Kidney (tissue), 13 donors: ENCODE measurements at regions not wholly inside any gene's neighbourhood (a gene's known extent, or its start where the extent isn't known, plus 50 kb on each side); places are given as distances from the start of the nearest gene placed in this dataset.

ENCODE experiments used
- DNase-seq, 5 donors: peaks; one replicate each; pipeline ENCODE4 v3.0.0-alpha.2; 2013 to 2020
- FAIRE-seq: peaks from 2 replicates; lab custom pipeline; 2012; peaks lifted over from hg19 to GRCh38; lab: Jason Lieb, UNC
- H3K27ac ChIP-seq, 2 donors: one replicate each; pipeline ENCODE4 v1.7.0; 2013; ENCODE audit warnings: low read depth in 2 of 2, low read length in 2 of 2, inconsistent platforms in 1 of 2
- H3K27me3 ChIP-seq: one replicate; pipeline ENCODE4 v1.7.1; 2013; ENCODE audit warnings: low read length, inconsistent platforms; ENCODE audit not compliant: control insufficient read depth, insufficient read depth
- H3K36me3 ChIP-seq, 3 donors: one replicate each; pipeline versions ENCODE4 v1.7.0 to v1.7.1; 2013; ENCODE audit warnings: low read length in 3 of 3, control low read depth in 1 of 3, inconsistent platforms in 1 of 3; ENCODE audit not compliant: insufficient read depth in 3 of 3, control insufficient read depth in 2 of 3
- H3K4me1 ChIP-seq, 3 donors: one replicate each; pipeline versions ENCODE4 v1.7.0 to v1.7.1; 2013; ENCODE audit warnings: low read length in 3 of 3, inconsistent platforms in 1 of 3, low read depth in 1 of 3; ENCODE audit not compliant: control insufficient read depth in 2 of 3, insufficient read depth in 2 of 3
- H3K4me3 ChIP-seq, 3 donors: one replicate each; pipeline versions ENCODE4 v1.7.0 to v1.8.1; 2013; ENCODE audit warnings: low read length in 3 of 3, control low read depth in 1 of 3, inconsistent platforms in 1 of 3
- H3K9ac ChIP-seq, 3 donors: one replicate each; pipeline versions ENCODE4 v1.7.0 to v1.7.1; 2013; ENCODE audit warnings: low read length in 3 of 3, control low read depth in 1 of 3, inconsistent platforms in 1 of 3
- H3K9me3 ChIP-seq, 3 donors: one replicate each; pipeline versions ENCODE4 v1.7.0 to v1.7.1; 2013; ENCODE audit warnings: low read length in 3 of 3, control low read depth in 1 of 3, inconsistent platforms in 1 of 3; ENCODE audit not compliant: control insufficient read depth in 2 of 3, insufficient read depth in 1 of 3
- intact Hi-C: fragments of 100-400 bp; cut with DNase I; formaldehyde crosslinking; loops from one replicate; pipeline ENCODE4 v1.11.1; 2022
- TF ChIP-seq, protein P1 (sequence below): IDR thresholded peaks from 3 replicates; pipeline ENCODE4 v1.5.1; 2012; ENCODE audit warnings: mild to moderate bottlenecking, moderate library complexity, borderline replicate concordance; ENCODE audit not compliant: insufficient read depth; ENCODE audit errors: extremely low read depth
- donor health status: control.
- donor health status: control.
- donor health status: control.
- donor health status: control.
- donor health status: control.
- donor health status: DM: yes; HTN: yes; CAD: no.
- donor health status: Normal renal cell carcinoma (clear cell type).

- Histone ChIP-seq H3K36me3 (no peaks in the 10 kb centered on the region), H3K27ac (no peak overlapping the region), H3K4me1 (no peaks in the 10 kb centered on the region), H3K4me3 (no peak overlapping the region), H3K9me3 (no peaks in the 10 kb centered on the region), H3K9ac (no peak overlapping the region), H3K27me3 (no peaks in the 10 kb centered on the region)
- no peak for DNase-seq
- TF ChIP-seq, protein P1, sequence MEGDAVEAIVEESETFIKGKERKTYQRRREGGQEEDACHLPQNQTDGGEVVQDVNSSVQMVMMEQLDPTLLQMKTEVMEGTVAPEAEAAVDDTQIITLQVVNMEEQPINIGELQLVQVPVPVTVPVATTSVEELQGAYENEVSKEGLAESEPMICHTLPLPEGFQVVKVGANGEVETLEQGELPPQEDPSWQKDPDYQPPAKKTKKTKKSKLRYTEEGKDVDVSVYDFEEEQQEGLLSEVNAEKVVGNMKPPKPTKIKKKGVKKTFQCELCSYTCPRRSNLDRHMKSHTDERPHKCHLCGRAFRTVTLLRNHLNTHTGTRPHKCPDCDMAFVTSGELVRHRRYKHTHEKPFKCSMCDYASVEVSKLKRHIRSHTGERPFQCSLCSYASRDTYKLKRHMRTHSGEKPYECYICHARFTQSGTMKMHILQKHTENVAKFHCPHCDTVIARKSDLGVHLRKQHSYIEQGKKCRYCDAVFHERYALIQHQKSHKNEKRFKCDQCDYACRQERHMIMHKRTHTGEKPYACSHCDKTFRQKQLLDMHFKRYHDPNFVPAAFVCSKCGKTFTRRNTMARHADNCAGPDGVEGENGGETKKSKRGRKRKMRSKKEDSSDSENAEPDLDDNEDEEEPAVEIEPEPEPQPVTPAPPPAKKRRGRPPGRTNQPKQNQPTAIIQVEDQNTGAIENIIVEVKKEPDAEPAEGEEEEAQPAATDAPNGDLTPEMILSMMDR: no peak
- FAIRE-seq: no peak
- intact Hi-C loops: no loop called here
These were observed 146.4 kb downstream of the RPS12 start for GRCh38 chr6:132960720-132961119.

GRCh38 chr6:132961122-132961521 lies 146.8 kb downstream of the RPS12 start:
- FAIRE-seq: no peak
- H3K9ac ChIP-seq: no peak overlapping the region
- H3K4me3 ChIP-seq: no peak overlapping the region
- H3K27me3 ChIP-seq: no peaks in the 10 kb centered on the region
- TF ChIP-seq, protein P1: no peak
- no peak for DNase-seq
- H3K4me1 ChIP-seq: no peaks in the 10 kb centered on the region
- intact Hi-C loops: no loop called here
- no peaks in the 10 kb centered on the region for H3K9me3 ChIP-seq
- H3K36me3 ChIP-seq: no peaks in the 10 kb centered on the region
- no peak overlapping the region for H3K27ac ChIP-seq

DNA sequence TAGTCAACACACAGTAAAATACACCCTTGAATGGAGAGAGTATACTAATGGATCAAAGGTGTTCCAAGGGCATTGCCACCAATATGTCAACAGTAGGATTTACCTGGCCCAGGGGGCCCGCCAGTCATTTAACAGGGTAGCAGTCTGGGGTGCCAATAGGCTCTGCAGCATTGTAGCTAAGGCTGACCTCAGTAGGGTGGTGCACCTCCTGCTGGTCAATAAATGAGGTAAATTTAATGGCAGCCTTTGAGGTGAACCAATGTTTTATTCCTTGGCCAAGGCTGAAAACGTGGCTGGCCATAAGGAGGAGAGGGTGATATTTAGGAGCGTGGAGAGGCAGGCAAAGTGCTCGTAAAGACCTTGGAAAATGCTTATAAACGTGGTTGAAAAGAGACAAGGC lies 147.2 kb downstream of the RPS12 start:
- DNase-seq: no peak
- Histone ChIP-seq H3K27ac (no peak overlapping the region), H3K9ac (no peak overlapping the region), H3K4me3 (no peak overlapping the region), H3K9me3 (no peaks in the 10 kb centered on the region), H3K27me3 (no peaks in the 10 kb centered on the region), H3K4me1 (no peaks in the 10 kb centered on the region), H3K36me3 (no peaks in the 10 kb centered on the region)
- intact Hi-C loops: no loop called here
- TF ChIP-seq, protein P1: no peak
- no peak for FAIRE-seq
